ENCODE measurements at regions not wholly inside any gene's neighbourhood (a gene's known extent, or its start where the extent isn't known, plus 50 kb on each side); places are given as distances from the start of the nearest gene placed in this dataset.

DNA sequence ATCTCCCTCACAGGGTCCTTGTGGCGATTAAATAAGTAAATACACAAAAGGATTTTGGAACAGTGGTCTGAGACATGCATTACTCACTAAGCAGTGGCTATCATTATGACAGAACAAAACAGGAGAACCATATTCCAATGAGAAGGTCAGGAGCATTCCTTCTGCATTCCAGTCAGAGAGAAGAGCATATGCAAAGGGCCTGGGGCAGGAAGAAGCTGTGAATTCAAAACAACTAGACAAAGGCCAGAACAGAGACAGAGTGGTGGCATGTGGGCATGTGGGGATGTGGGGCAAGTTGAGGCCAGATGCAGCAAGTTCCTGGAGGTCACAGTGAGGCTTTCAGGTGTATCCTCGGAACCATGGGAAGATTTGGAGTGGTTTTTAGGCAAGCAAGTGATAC, 70.1 kb upstream of the VRK1 start:
- TF ChIP-seq POLR2A (IDR thresholded peaks at IDR 0.05; ENCODE audit: low read depth, low read length) (no peak), POLR2AphosphoS5 (IDR thresholded peaks at IDR 0.05; ENCODE audit: low read depth, low read length) (no peak), TAF1 (IDR thresholded peaks at IDR 0.05; ENCODE audit: low read depth, low read length) (no peak)

All from GM12891 (cell line).